Neural cell (in vitro differentiated cells): ENCODE measurements at regions not wholly inside any gene's neighbourhood (a gene's known extent, or its start where the extent isn't known, plus 50 kb on each side); places are given as distances from the start of the nearest gene placed in this dataset.

Source experiments
- H2AFZ ChIP-seq: fragments of 200-600, 300-800 bp; sonication (generic), shearing (Covaris generic); 2 replicates; pipeline ENCODE4 v1.6.0; 2014; ENCODE audit warnings: low read depth, mild to moderate bottlenecking, antibody characterized with exemption, low read length, moderate library complexity
- H3F3A ChIP-seq: fragments of 200-600 bp; shearing (Covaris generic); 2 replicates; pipeline ENCODE4 v1.6.1; 2016; ENCODE audit warnings: mild to moderate bottlenecking, moderate library complexity, mixed read lengths, antibody characterized with exemption, low read length; ENCODE audit not compliant: insufficient read depth, poor library complexity, severe bottlenecking
- H3K27ac ChIP-seq: fragments of 200-600, 300-800 bp; sonication (generic), shearing (Covaris generic); 2 replicates; pipeline ENCODE4 v1.5.1; 2014; ENCODE audit warnings: mild to moderate bottlenecking, low read length, moderate library complexity
- H3K27me3 ChIP-seq: fragments of 300-800, 200-600 bp; sonication (generic), shearing (Covaris generic); 2 replicates; pipeline ENCODE4 v1.6.0; 2014; ENCODE audit warnings: mild to moderate bottlenecking, low read depth, low read length, moderate library complexity; ENCODE audit not compliant: insufficient read depth
- H3K36me3 ChIP-seq: fragments of 300-800, 200-600 bp; sonication (generic), shearing (Covaris generic); 2 replicates; pipeline ENCODE4 v1.5.1; 2014; ENCODE audit warnings: mild to moderate bottlenecking, antibody characterized with exemption, low read length, moderate library complexity; ENCODE audit not compliant: insufficient read depth
- H3K4me2 ChIP-seq: fragments of 300-800, 200-600 bp; sonication (generic), shearing (Covaris generic); 2 replicates; pipeline ENCODE4 v1.6.0; 2014; ENCODE audit warnings: mild to moderate bottlenecking, low read length
- H3K4me3 ChIP-seq: fragments of 300-800, 200-600 bp; sonication (generic), shearing (Covaris generic); 2 replicates; pipeline ENCODE4 v1.5.1; 2014; ENCODE audit warnings: mild to moderate bottlenecking, low read length, moderate library complexity
- H3K79me2 ChIP-seq: fragments of 200-600 bp; shearing (Covaris generic); replicated peaks from 2 replicates; pipeline ENCODE4 v1.6.0; 2014; ENCODE audit warnings: mild to moderate bottlenecking, low read length, moderate library complexity; ENCODE audit not compliant: insufficient read depth
- H3K9ac ChIP-seq: fragments of 300-800, 200-600 bp; sonication (generic), shearing (Covaris generic); 2 replicates; pipeline ENCODE4 v1.6.1; 2016; ENCODE audit warnings: mild to moderate bottlenecking, low read length, mixed read lengths
- H3K9me2 ChIP-seq: fragments of 200-600 bp; shearing (Covaris generic); 2 replicates; pipeline ENCODE4 v1.6.1; 2016; ENCODE audit warnings: mild to moderate bottlenecking, low read length, mixed read lengths; ENCODE audit not compliant: insufficient read depth
- H3K9me3 ChIP-seq: fragments of 200-600, 300-800 bp; sonication (generic), shearing (Covaris generic); 2 replicates; pipeline ENCODE4 v1.6.1; 2016; ENCODE audit warnings: mild to moderate bottlenecking, mixed run types, low read length, moderate library complexity, mixed read lengths
- H4K20me1 ChIP-seq: fragments of 200-600 bp; shearing (Covaris generic); 2 replicates; pipeline ENCODE4 v1.6.1; 2016; ENCODE audit warnings: mild to moderate bottlenecking, mixed run types; ENCODE audit not compliant: insufficient read depth
- EP300 ChIP-seq: fragments of 450-650 bp; conservative IDR thresholded peaks from 2 replicates; pipeline ENCODE4 v1.6.1; 2014; ENCODE audit warnings: antibody characterized with exemption, mild to moderate bottlenecking, moderate library complexity; ENCODE audit not compliant: poor library complexity, severe bottlenecking
- EZH2 ChIP-seq: fragments of 200-600, 300-800 bp; shearing (Covaris generic), sonication (generic); IDR thresholded peaks from 2 replicates; pipeline ENCODE4 v1.6.1; 2014; ENCODE audit warnings: antibody characterized with exemption, low read length, borderline replicate concordance, mild to moderate bottlenecking; ENCODE audit not compliant: insufficient read depth, poor library complexity, severe bottlenecking
- MXI1 ChIP-seq: fragments of 450-650 bp; conservative IDR thresholded peaks from 2 replicates; pipeline ENCODE4 v1.6.1; 2014; ENCODE audit warnings: antibody characterized with exemption, mild to moderate bottlenecking; ENCODE audit not compliant: poor library complexity, severe bottlenecking
- POLR2AphosphoS5 ChIP-seq: IDR thresholded peaks from 2 replicates; pipeline ENCODE4 v1.6.1; 2012
- RAD21 ChIP-seq: fragments of 450-650 bp; conservative IDR thresholded peaks from 2 replicates; pipeline ENCODE4 v1.6.1; 2014; ENCODE audit warnings: antibody characterized with exemption, mild to moderate bottlenecking, moderate library complexity
- SMC3 ChIP-seq: fragments of 450-650 bp; conservative IDR thresholded peaks from 2 replicates; pipeline ENCODE4 v1.6.1; 2014; ENCODE audit warnings: antibody characterized with exemption, mild to moderate bottlenecking, moderate library complexity; ENCODE audit not compliant: poor library complexity
- TAF1 ChIP-seq: IDR thresholded peaks from 2 replicates; pipeline ENCODE4 v1.6.1; 2012; ENCODE audit warnings: low read depth
- TF ChIP-seq, protein P1 (sequence below): IDR thresholded peaks from 2 replicates; pipeline ENCODE4 v1.6.1; 2012; ENCODE audit warnings: borderline replicate concordance
- TF ChIP-seq, protein P2 (sequence below): fragments of 450-650 bp; IDR thresholded peaks from 2 replicates; pipeline ENCODE4 v1.5.1; 2014; ENCODE audit warnings: antibody characterized with exemption, mild to moderate bottlenecking, moderate library complexity; ENCODE audit not compliant: poor library complexity, severe bottlenecking

DNA sequence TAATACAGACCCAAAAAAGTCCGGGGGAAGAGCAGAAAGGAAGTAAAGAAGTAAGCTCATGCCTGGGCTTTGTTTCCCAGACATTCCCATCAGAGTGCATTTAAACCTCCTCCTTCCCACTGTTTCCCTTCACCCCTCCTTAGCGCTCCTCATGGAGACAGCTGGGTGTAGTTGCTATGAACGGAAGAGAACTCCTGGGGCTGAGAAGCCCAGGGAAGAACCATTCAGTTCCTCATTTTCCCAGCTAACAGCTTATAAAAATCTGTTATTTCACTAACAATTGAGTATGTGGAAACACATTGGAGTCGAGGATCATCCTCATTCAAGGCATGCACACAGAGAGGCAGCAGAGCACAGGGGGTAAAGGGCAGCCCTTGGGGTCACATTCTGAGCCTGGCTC, 299.3 kb downstream of the SHQ1 start:
- TF ChIP-seq, protein P1, sequence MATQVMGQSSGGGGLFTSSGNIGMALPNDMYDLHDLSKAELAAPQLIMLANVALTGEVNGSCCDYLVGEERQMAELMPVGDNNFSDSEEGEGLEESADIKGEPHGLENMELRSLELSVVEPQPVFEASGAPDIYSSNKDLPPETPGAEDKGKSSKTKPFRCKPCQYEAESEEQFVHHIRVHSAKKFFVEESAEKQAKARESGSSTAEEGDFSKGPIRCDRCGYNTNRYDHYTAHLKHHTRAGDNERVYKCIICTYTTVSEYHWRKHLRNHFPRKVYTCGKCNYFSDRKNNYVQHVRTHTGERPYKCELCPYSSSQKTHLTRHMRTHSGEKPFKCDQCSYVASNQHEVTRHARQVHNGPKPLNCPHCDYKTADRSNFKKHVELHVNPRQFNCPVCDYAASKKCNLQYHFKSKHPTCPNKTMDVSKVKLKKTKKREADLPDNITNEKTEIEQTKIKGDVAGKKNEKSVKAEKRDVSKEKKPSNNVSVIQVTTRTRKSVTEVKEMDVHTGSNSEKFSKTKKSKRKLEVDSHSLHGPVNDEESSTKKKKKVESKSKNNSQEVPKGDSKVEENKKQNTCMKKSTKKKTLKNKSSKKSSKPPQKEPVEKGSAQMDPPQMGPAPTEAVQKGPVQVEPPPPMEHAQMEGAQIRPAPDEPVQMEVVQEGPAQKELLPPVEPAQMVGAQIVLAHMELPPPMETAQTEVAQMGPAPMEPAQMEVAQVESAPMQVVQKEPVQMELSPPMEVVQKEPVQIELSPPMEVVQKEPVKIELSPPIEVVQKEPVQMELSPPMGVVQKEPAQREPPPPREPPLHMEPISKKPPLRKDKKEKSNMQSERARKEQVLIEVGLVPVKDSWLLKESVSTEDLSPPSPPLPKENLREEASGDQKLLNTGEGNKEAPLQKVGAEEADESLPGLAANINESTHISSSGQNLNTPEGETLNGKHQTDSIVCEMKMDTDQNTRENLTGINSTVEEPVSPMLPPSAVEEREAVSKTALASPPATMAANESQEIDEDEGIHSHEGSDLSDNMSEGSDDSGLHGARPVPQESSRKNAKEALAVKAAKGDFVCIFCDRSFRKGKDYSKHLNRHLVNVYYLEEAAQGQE = peak; percentile 42
- TF ChIP-seq SMC3 = no peak
- Histone ChIP-seq H3K36me3 (no peaks in the 10 kb centered on the region), H3K4me3 (no peak overlapping the region), H3K9me2 (no peaks in the 10 kb centered on the region), H3K27me3 (no peaks in the 10 kb centered on the region), H3F3A (no peaks in the 10 kb centered on the region), H3K4me2 (no peak overlapping the region), H3K27ac (no peak overlapping the region), H4K20me1 (no peaks in the 10 kb centered on the region), H2AFZ (no peak overlapping the region), H3K9me3 (no peaks in the 10 kb centered on the region), H3K79me2 (no peaks in the 10 kb centered on the region), H3K9ac (no peak overlapping the region)

DNA sequence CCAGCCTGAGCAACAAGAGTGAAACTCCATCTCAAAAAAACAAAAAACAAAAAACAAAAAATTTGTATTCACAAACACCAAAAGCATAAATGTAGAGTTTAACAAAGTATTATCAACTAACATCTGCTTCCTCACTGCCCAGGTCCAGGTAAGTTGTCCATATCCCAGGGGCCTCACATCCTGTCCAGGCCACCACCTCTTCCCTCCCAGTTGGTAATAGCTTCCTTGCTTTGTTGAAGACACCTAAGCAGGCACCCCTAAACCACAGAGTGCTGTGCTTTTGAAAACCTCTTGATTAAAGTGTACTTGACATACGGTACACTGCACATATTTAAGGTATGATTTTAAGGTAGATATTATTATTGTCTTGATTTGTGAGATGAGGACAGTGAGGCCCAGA, 299.8 kb downstream of the SHQ1 start:
- Histone ChIP-seq H3K4me3 (no peak overlapping the region), H3K27me3 (no peaks in the 10 kb centered on the region), H3K4me2 (no peak overlapping the region), H3K9me3 (no peaks in the 10 kb centered on the region), H3K79me2 (no peaks in the 10 kb centered on the region), H2AFZ (no peak overlapping the region), H3K9me2 (no peaks in the 10 kb centered on the region), H3K27ac (no peak overlapping the region), H3K9ac (no peak overlapping the region), H3F3A (no peaks in the 10 kb centered on the region), H4K20me1 (no peaks in the 10 kb centered on the region), H3K36me3 (no peaks in the 10 kb centered on the region)
- TF ChIP-seq RAD21 = no peak
- no peak for TF ChIP-seq EP300
- no peak for TF ChIP-seq POLR2AphosphoS5
- no peak for TF ChIP-seq TAF1
- TF ChIP-seq MXI1 = no peak
- TF ChIP-seq, protein P1 = no peak
- TF ChIP-seq SMC3 = no peak
- no peak for TF ChIP-seq EZH2
- TF ChIP-seq, protein P2, sequence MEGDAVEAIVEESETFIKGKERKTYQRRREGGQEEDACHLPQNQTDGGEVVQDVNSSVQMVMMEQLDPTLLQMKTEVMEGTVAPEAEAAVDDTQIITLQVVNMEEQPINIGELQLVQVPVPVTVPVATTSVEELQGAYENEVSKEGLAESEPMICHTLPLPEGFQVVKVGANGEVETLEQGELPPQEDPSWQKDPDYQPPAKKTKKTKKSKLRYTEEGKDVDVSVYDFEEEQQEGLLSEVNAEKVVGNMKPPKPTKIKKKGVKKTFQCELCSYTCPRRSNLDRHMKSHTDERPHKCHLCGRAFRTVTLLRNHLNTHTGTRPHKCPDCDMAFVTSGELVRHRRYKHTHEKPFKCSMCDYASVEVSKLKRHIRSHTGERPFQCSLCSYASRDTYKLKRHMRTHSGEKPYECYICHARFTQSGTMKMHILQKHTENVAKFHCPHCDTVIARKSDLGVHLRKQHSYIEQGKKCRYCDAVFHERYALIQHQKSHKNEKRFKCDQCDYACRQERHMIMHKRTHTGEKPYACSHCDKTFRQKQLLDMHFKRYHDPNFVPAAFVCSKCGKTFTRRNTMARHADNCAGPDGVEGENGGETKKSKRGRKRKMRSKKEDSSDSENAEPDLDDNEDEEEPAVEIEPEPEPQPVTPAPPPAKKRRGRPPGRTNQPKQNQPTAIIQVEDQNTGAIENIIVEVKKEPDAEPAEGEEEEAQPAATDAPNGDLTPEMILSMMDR = no peak
